K562 (cell line): ENCODE measurements at regions not wholly inside any gene's neighbourhood (a gene's known extent, or its start where the extent isn't known, plus 50 kb on each side); places are given as distances from the start of the nearest gene placed in this dataset.

ENCODE experiments used
- ARNT ChIP-seq, 2 experiments: fragments of 450-650 bp; IDR thresholded peaks; 2 replicates each; pipeline ENCODE4 v1.6.1; 2016; ENCODE audit warnings: mild to moderate bottlenecking in 1 of 2
- CTCF ChIP-seq, 3 experiments: IDR thresholded peaks in 2 of 3; conservative IDR thresholded peaks in 1 of 3; 2 replicates each; pipeline ENCODE4 v1.5.1; 2011 to 2012; ENCODE audit warnings: low read length in 3 of 3, mild to moderate bottlenecking in 3 of 3, control low read depth in 2 of 3, improper control_type of control experiment in 1 of 3, inconsistent platforms in 1 of 3, low read depth in 1 of 3, mixed read lengths in 1 of 3, moderate library complexity in 1 of 3; ENCODE audit not compliant: insufficient read depth in 2 of 3
- ELK1 ChIP-seq: sonication (generic); formaldehyde crosslinking; IDR thresholded peaks from 2 replicates; pipeline ENCODE4 v1.8.1; 2022; ENCODE audit warnings: missing genetic modification reagents
- GABPA ChIP-seq: fragments of 200-800 bp; sonication (Bioruptor generic); conservative IDR thresholded peaks from 2 replicates; pipeline ENCODE4 v1.6.1; 2016; ENCODE audit warnings: low read depth, missing genetic modification characterization, missing compliant biosample characterization
- MXI1 ChIP-seq: IDR thresholded peaks from 2 replicates; pipeline ENCODE4 v1.6.1; 2011; ENCODE audit warnings: low read depth, mild to moderate bottlenecking, improper control_type of control experiment, low read length
- RBM39 ChIP-seq: fragments of 200-400 bp; formaldehyde crosslinking; optimal IDR thresholded peaks from 2 replicates; pipeline ENCODE3; 2018; ENCODE audit warnings: low read depth, low read length

- TF ChIP-seq CTCF (IDR thresholded peaks at IDR 0.05 in 2 of 3, conservative IDR thresholded peaks at IDR 0.05 in 1 of 3; ENCODE audit: insufficient read depth in 2 of 3, low read depth in 1 of 3, low read length in 3 of 3) = no peak
- TF ChIP-seq ARNT (IDR thresholded peaks at IDR 0.05) = no peak
- TF ChIP-seq ELK1 (CRISPR knock-in tag) = no peak
- no peak for TF ChIP-seq MXI1
- no peak for TF ChIP-seq GABPA
- no peak for TF ChIP-seq RBM39
Measured at GRCh38 chr2:57868619-57869139, 177.9 kb upstream of the VRK2 start.
